Activated CD8-positive, alpha-beta memory T cell treated with anti-CD3 and anti-CD28 coated beads, Interleukin-2, amount 50 U/mL, for 24 hours (primary cell): ENCODE measurements at regions not wholly inside any gene's neighbourhood (a gene's known extent, or its start where the extent isn't known, plus 50 kb on each side); places are given as distances from the start of the nearest gene placed in this dataset.
"Not testable (repeated sequence)": the region's sequence is repeated elsewhere in the genome, so short reads cannot be mapped to it uniquely, and the experiment has no call there.

Experiments
- DNase-seq: peaks from one replicate; pipeline ENCODE4 v3.0.0-alpha.2; 2020; ENCODE audit errors: extremely low read depth

GRCh38 chr13:34165158-34165557, 347.2 kb downstream of the RFC3 start:
- no peak for DNase-seq

GRCh38 chr13:34166406-34166805, 348.5 kb downstream of the RFC3 start:
- DNase-seq = no peak

DNA sequence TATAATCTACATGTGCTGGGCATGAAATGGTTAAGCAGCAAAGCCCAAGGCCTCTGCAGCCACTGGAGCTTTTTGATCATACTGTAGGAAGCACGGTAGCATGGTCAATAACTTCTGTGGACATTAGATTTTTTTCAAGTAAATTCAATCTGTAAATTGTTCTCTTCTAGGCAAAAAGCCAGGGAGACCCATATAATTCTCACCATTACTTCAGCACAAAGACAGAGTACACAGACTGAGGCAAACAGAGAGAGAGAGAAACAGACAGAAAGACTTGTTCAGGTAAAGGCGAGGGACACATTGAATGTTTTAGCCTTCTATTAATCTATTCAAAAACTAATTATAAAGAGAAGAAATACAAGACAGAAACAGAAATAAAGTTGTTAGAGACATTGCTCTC, 349.4 kb downstream of the RFC3 start:
- DNase-seq = no peak

DNA sequence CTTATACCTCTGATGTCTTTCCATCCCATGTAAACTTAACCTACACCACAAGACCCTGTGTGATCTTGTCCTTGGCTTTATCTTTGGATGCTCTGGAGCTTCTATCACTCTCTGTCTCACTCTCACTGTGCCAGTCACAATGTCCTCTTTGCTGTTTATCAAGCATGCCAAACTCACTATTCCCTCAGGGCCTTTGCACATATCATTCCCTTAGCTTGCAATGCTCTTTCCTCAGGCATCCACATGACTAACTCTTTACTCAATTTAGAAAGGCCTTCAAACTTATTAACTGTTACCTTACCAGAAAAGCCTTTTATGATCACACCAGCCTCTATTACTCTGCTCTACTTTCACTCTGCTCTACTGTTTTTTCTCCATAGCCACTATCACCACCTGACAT, 354.1 kb downstream of the RFC3 start:
- no peak for DNase-seq

GRCh38 chr13:34174671-34175145, 356.8 kb downstream of the RFC3 start:
- DNase-seq = no peak

GRCh38 chr13:34175551-34175950, 357.6 kb downstream of the RFC3 start:
- DNase-seq = no peak

DNA sequence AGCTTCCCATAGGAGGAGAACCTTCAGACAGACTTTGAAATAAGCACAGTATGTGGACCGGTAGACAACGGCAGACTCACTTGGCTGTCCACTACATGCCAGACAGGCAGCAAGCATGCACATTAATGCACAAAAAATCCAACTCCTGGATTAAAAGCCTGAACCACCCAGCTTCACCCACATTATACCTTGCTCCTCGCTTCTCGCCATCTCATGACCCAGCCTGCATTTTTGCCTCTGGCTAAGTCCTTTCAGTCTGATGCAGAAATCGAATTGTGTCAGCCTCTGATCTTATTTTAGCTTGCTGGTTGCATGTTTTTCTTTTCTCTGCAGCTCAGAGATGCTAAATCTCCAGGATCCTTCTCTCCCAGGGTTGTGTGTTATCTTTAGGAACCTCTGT, 358.7 kb downstream of the RFC3 start:
- no peak for DNase-seq

DNA sequence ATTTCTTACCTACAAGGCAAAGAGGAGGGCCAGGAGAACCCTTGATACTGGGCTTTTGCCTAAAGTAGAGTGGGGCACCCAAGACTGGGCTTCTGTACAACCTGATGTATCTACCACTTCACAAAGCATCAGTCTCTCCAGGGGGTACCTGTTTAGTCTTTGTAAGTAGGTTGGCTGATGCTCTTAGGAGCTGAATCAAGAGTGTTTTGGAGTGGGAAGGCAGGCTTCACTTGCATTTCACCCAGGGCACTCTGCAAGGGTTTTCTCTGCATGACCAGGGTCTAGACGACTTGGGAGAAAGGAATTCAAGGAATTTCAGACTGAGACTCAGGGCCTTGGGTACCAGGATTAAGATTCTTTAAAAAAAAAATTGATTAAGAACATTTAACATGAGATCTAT, 361.5 kb downstream of the RFC3 start:
- DNase-seq = no peak

GRCh38 chr13:34179927-34180326, 362.0 kb downstream of the RFC3 start:
- DNase-seq = no peak

- DNase-seq = not testable (repeated sequence)
Observed at GRCh38 chr13:34181256-34181655, 363.3 kb downstream of the RFC3 start.

GRCh38 chr13:34189946-34190345, 372.0 kb downstream of the RFC3 start:
- DNase-seq = no peak

DNA sequence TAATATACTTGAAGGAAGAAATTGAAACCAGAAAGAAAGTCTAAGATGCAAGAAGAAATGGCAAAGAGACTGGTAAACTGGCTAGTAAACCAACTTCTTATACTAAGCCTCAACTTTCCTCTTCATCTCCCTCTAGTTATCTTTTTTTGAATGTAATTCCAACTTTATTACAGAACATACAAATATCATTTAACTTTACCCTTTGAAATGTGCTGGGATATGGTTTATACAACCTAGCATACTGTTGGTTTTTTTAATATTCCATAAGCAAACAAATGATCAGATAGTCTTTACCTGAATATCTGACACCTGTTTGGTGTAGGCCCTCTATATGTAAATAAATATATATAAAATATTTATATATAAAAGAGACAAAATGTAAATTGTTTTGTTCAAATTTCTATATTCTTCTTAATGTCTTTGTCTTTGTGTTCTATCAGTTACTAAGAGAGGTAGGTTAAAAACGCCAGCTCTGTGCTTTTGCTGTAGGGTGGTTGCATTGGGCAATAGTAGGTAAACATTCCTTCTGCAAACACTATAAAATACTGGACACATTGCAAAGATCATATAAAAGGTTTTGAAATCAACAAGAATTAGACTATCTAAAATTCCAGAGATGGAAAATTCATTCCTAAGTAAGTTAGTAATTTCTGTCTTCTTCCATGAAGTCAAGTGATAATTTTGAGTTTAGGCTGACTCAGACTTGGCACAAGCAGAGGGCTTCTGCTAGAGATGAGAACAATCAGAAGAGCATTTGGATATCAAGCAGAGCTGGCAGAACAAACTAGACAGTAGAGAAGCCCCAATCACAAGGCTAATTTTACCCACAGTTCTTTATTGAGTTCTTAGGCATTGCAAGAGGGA, 383.3 kb downstream of the RFC3 start:
- no peak for DNase-seq

- no peak for DNase-seq
Observed at GRCh38 chr13:34207334-34207733, 389.4 kb downstream of the RFC3 start.

- no peak for DNase-seq
Observed at GRCh38 chr13:34207872-34208271, 389.9 kb downstream of the RFC3 start.

DNA sequence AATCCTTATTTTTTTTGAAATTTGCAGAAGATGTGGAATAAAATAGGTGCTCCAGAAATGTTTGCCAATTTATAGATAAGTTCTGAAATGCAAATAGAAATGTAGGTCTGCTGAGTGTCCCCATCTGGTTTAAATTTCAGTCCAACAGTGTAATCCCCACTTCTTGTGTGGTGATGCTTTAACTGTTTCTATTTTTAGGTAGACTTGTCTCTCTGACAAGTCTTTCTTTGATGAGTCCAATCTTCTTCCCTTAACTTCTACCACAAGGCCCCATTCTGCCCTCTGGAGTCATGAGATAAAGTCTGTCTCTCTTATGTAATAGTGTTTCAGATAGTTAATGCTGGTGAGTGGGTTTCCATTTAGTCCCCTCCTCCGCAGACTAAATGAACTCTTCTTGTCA, 390.4 kb downstream of the RFC3 start:
- DNase-seq = no peak

- DNase-seq = no peak
Observed at GRCh38 chr13:34210341-34210740, 392.4 kb downstream of the RFC3 start.

DNA sequence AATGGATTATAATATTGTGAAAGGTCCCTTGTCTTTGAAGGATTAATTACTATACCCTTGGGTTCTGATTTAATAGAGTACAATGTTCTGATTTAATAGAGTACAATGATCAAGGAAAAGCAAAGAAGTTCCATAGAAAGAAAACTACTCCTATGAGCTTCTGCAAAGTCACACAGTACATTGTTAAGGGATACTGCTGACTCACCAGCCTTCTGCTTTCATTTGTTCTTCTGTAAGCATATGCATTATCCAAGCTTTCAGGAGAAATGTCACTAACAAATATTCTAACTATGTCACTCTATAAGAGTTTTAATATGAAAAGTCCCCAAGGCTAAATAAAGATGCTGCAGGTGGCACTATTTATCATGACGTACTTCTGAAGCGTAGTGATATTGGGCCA, 396.7 kb downstream of the RFC3 start:
- no peak for DNase-seq

DNA sequence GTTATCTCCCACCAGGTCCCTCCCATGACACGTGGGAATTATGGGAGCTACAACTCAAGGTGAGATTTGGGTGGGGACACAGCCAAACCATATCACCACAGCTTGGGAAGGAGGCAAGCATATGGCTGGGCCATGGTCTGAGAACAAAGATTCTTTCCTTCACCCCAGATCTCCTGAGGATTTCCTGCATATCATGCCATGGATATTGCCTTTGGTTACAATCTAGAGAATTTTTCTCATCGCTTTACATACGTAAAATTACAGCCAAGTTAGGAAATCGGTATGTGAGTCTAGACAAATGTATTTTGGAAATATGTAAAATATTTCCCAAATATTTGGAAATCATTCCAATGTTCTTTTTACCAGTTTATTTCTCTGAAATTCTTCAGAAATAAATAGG, 398.3 kb downstream of the RFC3 start:
- no peak for DNase-seq

- no peak for DNase-seq
Observed at GRCh38 chr13:34217343-34218025, 399.5 kb downstream of the RFC3 start.

DNA sequence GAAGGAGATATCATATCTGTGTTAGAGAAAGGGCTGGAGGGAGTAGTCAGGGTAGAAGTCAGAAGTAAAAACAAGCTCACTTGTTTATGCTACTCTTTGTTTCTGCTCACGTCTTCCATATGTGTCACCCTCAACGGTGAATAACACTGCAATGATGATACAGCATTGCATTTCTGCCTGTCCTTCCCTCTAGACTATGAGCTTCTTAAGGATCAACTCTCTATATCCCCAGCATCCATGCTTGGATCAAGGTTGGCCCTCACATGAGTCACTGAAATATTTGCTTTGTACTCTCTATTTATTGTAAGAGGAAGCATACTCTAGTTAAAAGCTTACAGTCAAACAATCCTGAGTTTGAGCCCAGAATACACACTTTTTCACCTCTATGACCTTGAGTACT, 406.0 kb downstream of the RFC3 start:
- DNase-seq = no peak

GRCh38 chr13:34224877-34225276, 406.9 kb downstream of the RFC3 start:
- DNase-seq = no peak

GRCh38 chr13:34230271-34230670, 412.3 kb downstream of the RFC3 start:
- no peak for DNase-seq

GRCh38 chr13:34241332-34241731, 423.4 kb downstream of the RFC3 start:
- DNase-seq = no peak
